ENCODE measurements at regions not wholly inside any gene's neighbourhood (a gene's known extent, or its start where the extent isn't known, plus 50 kb on each side); places are given as distances from the start of the nearest gene placed in this dataset.

DNA sequence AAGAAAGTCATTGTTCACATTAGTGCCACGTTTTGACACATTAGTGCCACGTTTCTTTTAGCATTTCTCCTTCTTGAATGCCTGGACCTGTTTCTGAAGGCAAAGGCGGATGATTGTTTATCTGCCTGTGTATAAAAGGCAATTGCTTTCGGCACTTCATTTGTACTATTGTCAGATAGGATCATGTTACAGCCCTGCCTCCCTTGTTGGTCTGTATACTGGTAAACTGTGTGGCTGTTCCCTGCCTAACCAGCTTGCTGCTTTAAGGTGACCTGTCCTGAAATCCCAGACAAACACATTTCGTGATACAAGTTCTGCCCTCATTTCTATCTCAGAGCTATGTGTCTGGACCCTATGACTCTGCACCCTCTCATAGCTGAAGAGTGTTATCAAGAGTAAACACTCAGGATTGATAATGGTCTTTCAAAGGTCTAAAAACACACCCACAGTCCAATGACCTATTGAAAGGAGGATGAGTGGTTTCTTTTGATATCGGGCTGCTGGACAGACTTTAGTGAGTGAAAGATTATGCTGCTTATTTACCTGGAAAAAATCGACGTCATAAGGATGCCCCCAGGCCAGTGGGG lies 276.3 kb upstream of the MCTP2 start:
- peak in 1 of 4 donors; percentile 31 for ATAC-seq
- DNase-seq, result no peak
- TF ChIP-seq, protein P1, sequence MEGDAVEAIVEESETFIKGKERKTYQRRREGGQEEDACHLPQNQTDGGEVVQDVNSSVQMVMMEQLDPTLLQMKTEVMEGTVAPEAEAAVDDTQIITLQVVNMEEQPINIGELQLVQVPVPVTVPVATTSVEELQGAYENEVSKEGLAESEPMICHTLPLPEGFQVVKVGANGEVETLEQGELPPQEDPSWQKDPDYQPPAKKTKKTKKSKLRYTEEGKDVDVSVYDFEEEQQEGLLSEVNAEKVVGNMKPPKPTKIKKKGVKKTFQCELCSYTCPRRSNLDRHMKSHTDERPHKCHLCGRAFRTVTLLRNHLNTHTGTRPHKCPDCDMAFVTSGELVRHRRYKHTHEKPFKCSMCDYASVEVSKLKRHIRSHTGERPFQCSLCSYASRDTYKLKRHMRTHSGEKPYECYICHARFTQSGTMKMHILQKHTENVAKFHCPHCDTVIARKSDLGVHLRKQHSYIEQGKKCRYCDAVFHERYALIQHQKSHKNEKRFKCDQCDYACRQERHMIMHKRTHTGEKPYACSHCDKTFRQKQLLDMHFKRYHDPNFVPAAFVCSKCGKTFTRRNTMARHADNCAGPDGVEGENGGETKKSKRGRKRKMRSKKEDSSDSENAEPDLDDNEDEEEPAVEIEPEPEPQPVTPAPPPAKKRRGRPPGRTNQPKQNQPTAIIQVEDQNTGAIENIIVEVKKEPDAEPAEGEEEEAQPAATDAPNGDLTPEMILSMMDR (IDR thresholded peaks at IDR 0.05), result no peak
- no peak for TF ChIP-seq POLR2A (IDR thresholded peaks at IDR 0.05)
- intact Hi-C loops (cut with DNase I), result no loop called here
- Histone ChIP-seq H3K4me3 (no peak overlapping the region), H3K36me3 (no peaks in the 10 kb centered on the region), H3K9me3 (peaks cover 0 to 6% (median 0%) of the 10 kb centered on the region in 12 donors), H3K27ac (no peak overlapping the region), H3K27me3 (peaks cover 0 to 9% (median 0%) of the 10 kb centered on the region in 9 donors), H3K4me1 (no peaks in the 10 kb centered on the region)
- WGBS, 4 donors, result 19 to 23% (median 21%) methylated on average over 8 of the region's 8 CpGs

DNA sequence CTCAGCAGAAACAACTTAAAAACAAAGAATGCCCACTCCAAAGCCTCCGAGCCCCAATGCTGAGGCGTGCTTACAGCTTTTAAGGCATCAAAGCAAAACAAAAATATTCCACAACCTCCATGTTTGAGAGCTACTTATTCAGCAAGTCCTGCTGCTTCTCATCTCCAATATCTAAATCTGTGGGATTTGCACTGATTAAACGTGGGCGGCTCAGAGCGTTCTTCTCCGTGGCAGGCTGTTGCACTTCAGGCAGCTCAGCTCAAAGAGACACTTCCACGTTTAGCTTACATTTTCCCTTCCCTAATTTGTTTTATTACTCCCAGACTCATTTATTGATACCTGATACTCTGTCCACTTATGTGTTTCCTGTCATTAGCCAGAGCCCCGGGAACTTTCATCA lies 282.6 kb upstream of the MCTP2 start:
- DNase-seq (no peak), ATAC-seq (no peak)
- 41 to 50% (median 46%) methylated on average over 8 of the region's 8 CpGs for WGBS, 4 donors
- TF ChIP-seq POLR2A (IDR thresholded peaks at IDR 0.05), result no peak
- TF ChIP-seq, protein P1 (IDR thresholded peaks at IDR 0.05), result no peak
- intact Hi-C loops (cut with DNase I), result no loop called here
- peaks cover 0 to 6% (median 0%) of the 10 kb centered on the region in 12 donors for H3K9me3 ChIP-seq
- peak overlapping the region in 1 of 12 donors; percentile 42 for H3K27ac ChIP-seq
- H3K27me3 ChIP-seq, result peaks cover 0 to 9% (median 0%) of the 10 kb centered on the region in 9 donors
- no peaks in the 10 kb centered on the region for H3K36me3 ChIP-seq
- H3K4me3 ChIP-seq, result no peak overlapping the region
- peaks cover 0 to under 1% (median 0%) of the 10 kb centered on the region in 12 donors for H3K4me1 ChIP-seq

DNA sequence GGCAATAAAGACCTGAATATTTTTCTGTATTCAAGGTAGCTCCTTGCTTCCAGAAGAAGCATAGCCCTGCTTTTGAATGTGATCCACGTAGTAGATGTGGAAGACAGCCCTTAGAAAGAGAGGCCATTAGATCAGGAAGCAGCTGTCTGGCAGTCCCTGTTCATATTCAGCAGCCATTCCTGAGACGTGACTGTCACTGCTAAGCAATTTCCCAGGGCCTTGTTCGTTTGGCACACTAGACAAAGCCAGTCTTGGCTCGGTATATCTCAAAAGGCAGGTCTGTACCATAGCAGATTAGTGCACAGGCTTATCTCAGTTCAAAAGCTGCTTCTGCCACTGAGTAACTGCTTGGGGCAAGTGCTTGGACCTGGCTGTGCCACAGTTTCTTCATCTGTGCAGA lies 287.8 kb upstream of the MCTP2 start:
- WGBS, 4 donors, result 9 to 20% (median 17%) methylated on average over 3 to 4 of the region's 4 CpGs
- H3K9me3 ChIP-seq, result peaks cover 0 to 6% (median 0%) of the 10 kb centered on the region in 12 donors
- peaks cover 0 to 9% (median 0%) of the 10 kb centered on the region in 12 donors for H3K4me1 ChIP-seq
- no peaks in the 10 kb centered on the region for H3K27me3 ChIP-seq
- no peak overlapping the region for H3K4me3 ChIP-seq
- H3K36me3 ChIP-seq, result no peaks in the 10 kb centered on the region
- peak overlapping the region in 4 of 12 donors; percentile 7 to 54 (median 32) for H3K27ac ChIP-seq
- no peak for TF ChIP-seq POLR2A (IDR thresholded peaks at IDR 0.05)
- TF ChIP-seq, protein P1 (IDR thresholded peaks at IDR 0.05), result no peak
- intact Hi-C loops (cut with DNase I), result no loop called here
- DNase-seq (no peak), ATAC-seq (peak in 1 of 4 donors; percentile 37)

DNA sequence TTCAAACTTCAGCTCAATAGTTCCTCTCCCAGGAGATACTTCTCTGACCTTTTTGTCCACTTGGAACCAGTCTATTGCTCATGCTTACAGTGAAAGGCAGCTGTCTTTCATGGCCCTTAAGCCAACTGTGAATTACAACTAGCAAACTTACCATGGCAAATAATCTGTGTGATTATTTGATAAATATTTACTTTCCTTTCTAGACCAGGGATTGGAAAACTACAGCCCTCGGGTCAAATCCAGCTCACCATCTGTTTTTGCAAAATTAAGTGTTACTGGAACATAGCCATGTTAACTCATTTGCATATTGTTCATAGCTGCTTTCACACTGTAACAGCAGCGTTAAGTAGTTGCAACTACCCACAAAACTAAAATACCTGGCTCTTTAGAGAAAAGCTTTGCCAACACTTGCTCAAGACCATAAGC lies 289.1 kb upstream of the MCTP2 start:
- Histone ChIP-seq H3K27ac (peak overlapping the region in 8 of 12 donors; percentile 9 to 71 (median 36)), H3K4me1 (peaks cover 0 to 9% (median 0%) of the 10 kb centered on the region in 12 donors), H3K4me3 (no peak overlapping the region), H3K36me3 (no peaks in the 10 kb centered on the region), H3K9me3 (peaks cover 0 to 6% (median 0%) of the 10 kb centered on the region in 12 donors), H3K27me3 (no peaks in the 10 kb centered on the region)
- 53 to 68% (median 60%) methylated on average over 2 of the region's 2 CpGs for WGBS, 4 donors
- TF ChIP-seq, protein P1 (IDR thresholded peaks at IDR 0.05), result no peak
- no peak for TF ChIP-seq POLR2A (IDR thresholded peaks at IDR 0.05)
- intact Hi-C loops (cut with DNase I), result no loop called here
- DNase-seq (no peak), ATAC-seq (peak in 2 of 4 donors; percentile 16 to 62)
